ENCODE measurements at regions not wholly inside any gene's neighbourhood (a gene's known extent, or its start where the extent isn't known, plus 50 kb on each side); places are given as distances from the start of the nearest gene placed in this dataset.
"Not testable (repeated sequence)": the region's sequence is repeated elsewhere in the genome, so short reads cannot be mapped to it uniquely, and the experiment has no call there.

DNA sequence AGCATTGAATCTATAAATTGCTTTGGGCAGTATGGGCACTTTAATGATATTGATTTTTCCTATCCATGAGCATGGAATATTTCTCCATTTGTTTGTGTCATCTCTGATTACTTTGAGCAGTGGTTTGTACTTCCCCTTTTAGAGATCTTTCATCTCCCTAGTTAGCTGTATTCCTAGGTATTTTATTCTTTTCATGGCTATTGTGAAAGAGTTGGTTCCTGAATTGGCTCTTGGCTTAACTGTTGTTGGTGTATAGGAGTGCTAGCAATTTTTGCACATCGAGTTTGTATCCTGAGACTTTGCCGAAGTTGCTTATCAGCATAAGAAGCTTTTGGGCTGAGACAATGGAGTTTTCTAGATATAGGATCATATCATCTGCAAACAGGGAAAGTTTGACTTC, 50.2 kb upstream of the NEIL3 start:
- DNase-seq = not testable (repeated sequence)
